Glutamatergic neuron (in vitro differentiated cells): ENCODE measurements at regions not wholly inside any gene's neighbourhood (a gene's known extent, or its start where the extent isn't known, plus 50 kb on each side); places are given as distances from the start of the nearest gene placed in this dataset.

Experiments
- DNase-seq: peaks from one replicate; pipeline ENCODE4 v3.0.0; 2022
- H3K27ac Mint-ChIP-seq: one replicate; pipeline ENCODE4 v1.8.0; 2020; ENCODE audit warnings: mild to moderate bottlenecking, mixed read lengths, inconsistent platforms; ENCODE audit not compliant: unreplicated experiment
- H3K27me3 Mint-ChIP-seq: one replicate; pipeline ENCODE4 v1.8.0; 2020; ENCODE audit warnings: mild to moderate bottlenecking, moderate library complexity, mixed read lengths, inconsistent platforms; ENCODE audit not compliant: unreplicated experiment
- H3K36me3 Mint-ChIP-seq: one replicate; pipeline ENCODE4 v1.8.0; 2020; ENCODE audit warnings: mild to moderate bottlenecking, mixed read lengths, inconsistent platforms; ENCODE audit not compliant: unreplicated experiment
- H3K4me1 Mint-ChIP-seq: one replicate; pipeline ENCODE4 v1.8.0; 2020; ENCODE audit warnings: mild to moderate bottlenecking, low read depth, mixed read lengths, inconsistent platforms; ENCODE audit not compliant: unreplicated experiment
- H3K4me3 Mint-ChIP-seq: one replicate; pipeline ENCODE4 v1.8.0; 2020; ENCODE audit warnings: mild to moderate bottlenecking, mixed read lengths, inconsistent platforms; ENCODE audit not compliant: unreplicated experiment
- H3K9me3 Mint-ChIP-seq: one replicate; pipeline ENCODE4 v1.8.0; 2020; ENCODE audit warnings: mild to moderate bottlenecking, moderate library complexity, mixed read lengths, inconsistent platforms; ENCODE audit not compliant: unreplicated experiment
- CTCF ChIP-seq: fragments of 200-600 bp; sonication (generic); IDR thresholded peaks from one replicate; pipeline ENCODE4 v1.5.0; 2021; ENCODE audit not compliant: partially characterized antibody, unreplicated experiment

DNA sequence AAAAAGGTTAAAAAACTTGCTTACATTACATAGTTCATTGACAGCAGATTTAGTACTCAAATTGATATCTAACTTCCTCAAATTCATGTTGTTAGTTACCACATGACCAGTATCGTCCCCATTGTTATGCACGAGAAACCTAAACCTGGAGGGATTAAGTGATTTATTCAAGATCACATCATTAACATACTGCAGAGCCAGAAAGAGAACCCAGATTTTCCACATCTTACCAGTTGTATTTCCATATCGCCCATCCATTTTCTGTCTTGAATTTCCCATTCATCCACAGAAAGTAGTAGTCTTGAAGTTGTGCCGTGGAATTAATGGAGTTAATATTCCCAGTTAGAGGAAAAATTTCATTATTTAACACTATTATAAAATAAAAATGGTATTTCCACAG, 512.0 kb downstream of the METTL4 start:
- Mint-ChIP-seq H3K4me3 (no peak overlapping the region), H3K27ac (no peak overlapping the region)

DNA sequence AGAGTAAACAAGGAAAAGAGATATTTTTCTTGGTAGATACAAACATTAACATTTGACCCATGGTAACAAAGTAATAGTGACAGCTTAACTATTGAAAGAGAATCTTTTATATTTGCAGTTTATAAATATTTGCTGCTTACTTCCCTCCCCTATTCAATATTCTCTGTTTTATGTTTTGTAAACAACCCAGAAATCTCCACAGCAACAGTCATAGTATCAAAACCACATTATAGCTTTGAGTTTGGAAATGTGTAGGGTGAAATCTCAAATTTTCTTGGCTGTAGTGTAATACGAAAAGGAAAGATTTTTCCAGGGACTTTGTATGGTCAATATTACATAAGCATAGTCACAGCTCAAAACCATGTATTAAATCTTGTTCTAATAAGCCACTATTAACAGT, 511.2 kb downstream of the METTL4 start:
- H3K4me3 Mint-ChIP-seq, result no peak overlapping the region
- H3K27me3 Mint-ChIP-seq, result no peaks in the 10 kb centered on the region
- no peak overlapping the region for H3K27ac Mint-ChIP-seq
- no peaks in the 10 kb centered on the region for H3K9me3 Mint-ChIP-seq
- no peak for TF ChIP-seq CTCF
- DNase-seq, result no peak
- H3K36me3 Mint-ChIP-seq, result peaks cover 5% of the 10 kb centered on the region
- peaks cover 3% of the 10 kb centered on the region for H3K4me1 Mint-ChIP-seq

More for the DNA sequence above, 512.0 kb downstream of the METTL4 start:
- H3K9me3 Mint-ChIP-seq, result no peaks in the 10 kb centered on the region
- no peak for TF ChIP-seq CTCF
- peaks cover 5% of the 10 kb centered on the region for H3K36me3 Mint-ChIP-seq
- peaks cover 3% of the 10 kb centered on the region for H3K4me1 Mint-ChIP-seq
- H3K27me3 Mint-ChIP-seq, result no peaks in the 10 kb centered on the region
- no peak for DNase-seq

- no peaks in the 10 kb centered on the region for H3K4me1 Mint-ChIP-seq
- DNase-seq, result no peak
- H3K4me3 Mint-ChIP-seq, result no peak overlapping the region
- H3K9me3 Mint-ChIP-seq, result no peaks in the 10 kb centered on the region
- TF ChIP-seq CTCF, result no peak
- no peaks in the 10 kb centered on the region for H3K36me3 Mint-ChIP-seq
- no peaks in the 10 kb centered on the region for H3K27me3 Mint-ChIP-seq
- no peak overlapping the region for H3K27ac Mint-ChIP-seq
These were observed 500.7 kb downstream of the METTL4 start for GRCh38 chr18:2070631-2071030.

GRCh38 chr18:2075499-2075898, 495.8 kb downstream of the METTL4 start:
- H3K9me3 Mint-ChIP-seq, result no peaks in the 10 kb centered on the region
- DNase-seq, result no peak
- H3K4me3 Mint-ChIP-seq, result no peak overlapping the region
- no peaks in the 10 kb centered on the region for H3K4me1 Mint-ChIP-seq
- H3K36me3 Mint-ChIP-seq, result no peaks in the 10 kb centered on the region
- H3K27ac Mint-ChIP-seq, result no peak overlapping the region
- H3K27me3 Mint-ChIP-seq, result no peaks in the 10 kb centered on the region
- TF ChIP-seq CTCF, result no peak

GRCh38 chr18:2082676-2083075, 488.6 kb downstream of the METTL4 start:
- no peak for TF ChIP-seq CTCF
- H3K36me3 Mint-ChIP-seq, result no peaks in the 10 kb centered on the region
- H3K9me3 Mint-ChIP-seq, result no peaks in the 10 kb centered on the region
- H3K4me3 Mint-ChIP-seq, result no peak overlapping the region
- no peak for DNase-seq
- no peaks in the 10 kb centered on the region for H3K4me1 Mint-ChIP-seq
- H3K27me3 Mint-ChIP-seq, result no peaks in the 10 kb centered on the region
- H3K27ac Mint-ChIP-seq, result no peak overlapping the region
